Sigmoid colon (tissue), 6 donors: ENCODE measurements at regions not wholly inside any gene's neighbourhood (a gene's known extent, or its start where the extent isn't known, plus 50 kb on each side); places are given as distances from the start of the nearest gene placed in this dataset.

Experiments
- DNase-seq: peaks from one replicate; pipeline ENCODE4 v3.0.0-alpha.2; 2019
- H3K27ac ChIP-seq, 4 donors: fragments of 200-600 bp; sonication (generic); one replicate each; pipeline ENCODE4 v1.5.1; 2016 to 2019; ENCODE audit warnings: mild to moderate bottlenecking in 1 of 4
- H3K27me3 ChIP-seq, 3 donors: fragments of 200-600 bp; sonication (generic); one replicate each; pipeline ENCODE4 v1.5.1; 2019; ENCODE audit warnings: mild to moderate bottlenecking in 1 of 3
- H3K36me3 ChIP-seq, 4 donors: fragments of 200-600 bp; sonication (generic); one replicate each; pipeline ENCODE4 v1.5.1; 2016 to 2019
- H3K4me1 ChIP-seq, 4 donors: fragments of 200-600 bp; sonication (generic); one replicate each; pipeline ENCODE4 v1.5.1; 2017 to 2019
- H3K4me3 ChIP-seq, 4 donors: fragments of 200-600 bp; sonication (generic); one replicate each; pipeline ENCODE4 v1.5.1; 2017 to 2019; ENCODE audit warnings: mild to moderate bottlenecking in 2 of 4, moderate library complexity in 1 of 4
- H3K9me3 ChIP-seq, 4 donors: fragments of 200-600 bp in 3 of 4; sonication (generic) in 3 of 4; one replicate each; pipeline versions ENCODE4 v1.5.1 to v1.6.1; 2013 to 2019
- CTCF ChIP-seq, 4 experiments: fragments of 450-650 bp in 3 of 4; fragments of 200-600 bp in 1 of 4; IDR thresholded peaks; one replicate each; pipeline ENCODE4 v1.5.1; 2016 to 2019; ENCODE audit warnings: antibody characterized with exemption in 4 of 4, mild to moderate bottlenecking in 3 of 4, moderate library complexity in 2 of 4
- EP300 ChIP-seq, 4 donors: sonication (generic); formaldehyde crosslinking; IDR thresholded peaks; one replicate each; pipeline ENCODE4 v1.6.1; 2017; ENCODE audit warnings: antibody characterized with exemption in 4 of 4
- POLR2A ChIP-seq, 2 donors: fragments of 450-650 bp; IDR thresholded peaks; one replicate each; pipeline ENCODE4 v1.6.1; 2016; ENCODE audit warnings: antibody characterized with exemption in 2 of 2, mild to moderate bottlenecking in 2 of 2, moderate library complexity in 2 of 2
- POLR2AphosphoS5 ChIP-seq, 4 donors: sonication (generic); formaldehyde crosslinking; IDR thresholded peaks; one replicate each; pipeline ENCODE4 v1.6.1; 2017; ENCODE audit warnings: antibody characterized with exemption in 4 of 4
- WGBS, 2 donors: extraction: QIAGEN DNeasy Blood & Tissue Kit; methylation state at CpG; one replicate each; pipeline ENCODE4 v1.1.7; 2013; 5-methylcytosine and 5-hydroxymethylcytosine counted together
- intact Hi-C: fragments of 100-400 bp; cut with DNase I; formaldehyde crosslinking; loops from one replicate; pipeline ENCODE4 v1.15.1; 2023
- donor health status: healthy with polysubstance abuse.
- donor health status: healthy.

GRCh38 chr13:31444266-31444856 is 244.6 kb downstream of the B3GLCT start:
- Histone ChIP-seq H3K4me3 (no peak overlapping the region), H3K36me3 (no peaks in the 10 kb centered on the region), H3K4me1 (no peaks in the 10 kb centered on the region), H3K27ac (no peak overlapping the region), H3K9me3 (no peaks in the 10 kb centered on the region), H3K27me3 (no peaks in the 10 kb centered on the region)
- intact Hi-C loops, result no loop called here
- DNase-seq, result no peak
- WGBS, 2 donors, result 78 to 91% methylated on average over 3 of the region's 3 CpGs
- no peak for TF ChIP-seq POLR2A (IDR thresholded peaks at IDR 0.05)

GRCh38 chr13:31452525-31452924 is 252.8 kb downstream of the B3GLCT start:
- TF ChIP-seq CTCF (IDR thresholded peaks at IDR 0.05), result no peak
- TF ChIP-seq POLR2AphosphoS5 (IDR thresholded peaks at IDR 0.05), result no peak
- TF ChIP-seq EP300 (IDR thresholded peaks at IDR 0.05), result no peak
- TF ChIP-seq POLR2A (IDR thresholded peaks at IDR 0.05), result no peak
- Histone ChIP-seq H3K27ac (no peak overlapping the region), H3K27me3 (no peaks in the 10 kb centered on the region), H3K9me3 (no peaks in the 10 kb centered on the region), H3K4me3 (no peak overlapping the region), H3K36me3 (no peaks in the 10 kb centered on the region), H3K4me1 (no peaks in the 10 kb centered on the region)
- no peak for DNase-seq
- intact Hi-C loops, result no loop called here
- WGBS, 2 donors, result 96 to 97% methylated on average over 2 of the region's 2 CpGs

GRCh38 chr13:31455581-31455980 is 255.8 kb downstream of the B3GLCT start:
- intact Hi-C loops, result no loop called here
- TF ChIP-seq EP300 (IDR thresholded peaks at IDR 0.05) (no peak), POLR2AphosphoS5 (IDR thresholded peaks at IDR 0.05) (no peak), CTCF (IDR thresholded peaks at IDR 0.05) (no peak), POLR2A (IDR thresholded peaks at IDR 0.05) (no peak)

DNA sequence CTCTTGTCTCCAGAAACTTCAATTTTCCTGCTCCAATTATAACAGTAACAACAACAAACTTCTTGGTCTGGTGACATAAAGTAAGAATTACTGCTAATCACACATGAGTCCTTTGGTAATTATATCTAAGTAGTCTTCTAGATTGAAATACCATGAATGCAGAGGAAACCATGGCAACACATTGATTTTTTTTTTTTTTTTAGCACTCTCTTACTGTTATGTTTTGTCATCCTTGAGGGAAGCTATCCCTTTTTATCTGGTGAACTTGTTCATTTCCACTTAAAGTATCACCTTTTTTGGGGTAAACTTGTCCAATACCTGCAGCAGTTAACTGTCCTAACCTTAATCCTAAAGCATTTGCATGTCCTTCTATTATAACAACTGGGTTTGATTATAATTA is 256.3 kb downstream of the B3GLCT start:
- TF ChIP-seq EP300 (IDR thresholded peaks at IDR 0.05) (no peak), POLR2A (IDR thresholded peaks at IDR 0.05) (no peak), POLR2AphosphoS5 (IDR thresholded peaks at IDR 0.05) (no peak), CTCF (IDR thresholded peaks at IDR 0.05) (no peak)
- H3K27me3 ChIP-seq, result no peaks in the 10 kb centered on the region
- intact Hi-C loops, result no loop called here

More at GRCh38 chr13:31455581-31455980, 255.8 kb downstream of the B3GLCT start:
- Histone ChIP-seq H3K27ac (no peak overlapping the region), H3K4me3 (no peak overlapping the region), H3K9me3 (no peaks in the 10 kb centered on the region), H3K4me1 (no peaks in the 10 kb centered on the region), H3K27me3 (no peaks in the 10 kb centered on the region), H3K36me3 (no peaks in the 10 kb centered on the region)
- DNase-seq, result no peak

GRCh38 chr13:31460061-31460460 is 260.3 kb downstream of the B3GLCT start:
- WGBS, 2 donors, result 32 to 66% methylated on average over 3 of the region's 3 CpGs
- TF ChIP-seq EP300 (IDR thresholded peaks at IDR 0.05), result no peak
- Histone ChIP-seq H3K27me3 (no peaks in the 10 kb centered on the region), H3K27ac (no peak overlapping the region), H3K4me3 (no peak overlapping the region), H3K9me3 (no peaks in the 10 kb centered on the region), H3K36me3 (no peaks in the 10 kb centered on the region), H3K4me1 (no peaks in the 10 kb centered on the region)
- DNase-seq, result no peak
- intact Hi-C loops, result no loop called here

More for the DNA sequence above, 256.3 kb downstream of the B3GLCT start:
- no peak for DNase-seq
- no peaks in the 10 kb centered on the region for H3K36me3 ChIP-seq
- no peaks in the 10 kb centered on the region for H3K4me1 ChIP-seq
- no peaks in the 10 kb centered on the region for H3K9me3 ChIP-seq
- H3K27ac ChIP-seq, result no peak overlapping the region
- H3K4me3 ChIP-seq, result no peak overlapping the region

DNA sequence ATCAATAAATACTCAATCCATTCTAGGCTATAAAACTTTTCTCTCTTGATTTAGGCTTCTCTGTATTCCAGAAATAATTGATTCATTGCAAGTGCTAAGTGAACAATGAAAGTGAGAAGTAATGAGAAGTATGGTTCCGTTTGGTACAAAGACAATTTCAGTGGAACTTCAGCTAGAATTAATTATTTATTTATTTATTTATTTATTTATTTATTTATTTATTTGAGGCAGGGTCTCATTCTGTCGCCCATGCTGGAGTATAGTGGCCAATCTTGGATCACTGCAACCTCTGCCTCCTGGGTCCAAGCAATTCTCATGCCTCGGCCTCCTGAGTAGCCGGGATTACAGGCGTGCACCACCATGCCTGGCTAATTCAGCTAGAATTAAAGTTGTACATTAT is 262.1 kb downstream of the B3GLCT start:
- Histone ChIP-seq H3K27me3 (no peaks in the 10 kb centered on the region), H3K9me3 (no peaks in the 10 kb centered on the region), H3K4me1 (no peaks in the 10 kb centered on the region), H3K27ac (no peak overlapping the region), H3K4me3 (no peak overlapping the region), H3K36me3 (no peaks in the 10 kb centered on the region)
- DNase-seq, result no peak
- TF ChIP-seq EP300 (IDR thresholded peaks at IDR 0.05) (no peak), CTCF (IDR thresholded peaks at IDR 0.05) (no peak), POLR2A (IDR thresholded peaks at IDR 0.05) (no peak), POLR2AphosphoS5 (IDR thresholded peaks at IDR 0.05) (no peak)
- intact Hi-C loops, result no loop called here
- WGBS, 2 donors, result 88 to 91% methylated on average over 5 of the region's 5 CpGs
